ENCODE measurements at regions not wholly inside any gene's neighbourhood (a gene's known extent, or its start where the extent isn't known, plus 50 kb on each side); places are given as distances from the start of the nearest gene placed in this dataset.

DNA sequence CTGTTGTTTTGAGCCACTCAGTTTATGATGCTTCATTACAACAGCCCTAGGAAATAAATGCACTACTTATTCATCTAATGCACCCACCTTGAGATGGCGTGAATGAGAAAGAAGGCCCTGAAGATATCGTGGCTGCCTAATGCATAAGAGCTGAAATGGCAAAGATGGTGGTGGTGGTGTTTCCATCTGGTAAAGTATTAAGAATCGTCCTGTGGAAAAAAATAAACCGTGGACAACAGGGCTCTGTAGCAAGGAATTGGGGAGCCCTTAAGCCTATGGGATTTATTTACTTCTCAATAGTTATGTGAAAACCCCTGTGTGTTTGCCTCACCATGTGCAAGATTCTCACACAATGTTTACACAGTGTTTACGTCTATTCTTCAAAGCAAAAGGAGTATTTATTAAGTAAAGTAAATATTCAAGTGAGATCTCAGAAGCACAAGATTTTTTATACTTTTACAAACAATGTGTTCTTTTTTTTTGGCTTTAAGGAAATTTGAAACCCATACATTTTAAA lies 1555.2 kb upstream of the FLRT2 start:
- ChIA-PET CTCF (no interaction called here), POLR2A (no interaction called here)
- H3K27ac ChIP-seq: no peak overlapping the region
- whole genome bisulfite sequencing (ENCODE audit: missing lambda C conversion rate): 4% methylated on average over 5 of the region's 5 CpGs
- TF ChIP-seq TFCP2L1 (CRISPR knock-in tag; IDR thresholded peaks at IDR 0.05): no peak
- TF ChIP-seq, protein P1, sequence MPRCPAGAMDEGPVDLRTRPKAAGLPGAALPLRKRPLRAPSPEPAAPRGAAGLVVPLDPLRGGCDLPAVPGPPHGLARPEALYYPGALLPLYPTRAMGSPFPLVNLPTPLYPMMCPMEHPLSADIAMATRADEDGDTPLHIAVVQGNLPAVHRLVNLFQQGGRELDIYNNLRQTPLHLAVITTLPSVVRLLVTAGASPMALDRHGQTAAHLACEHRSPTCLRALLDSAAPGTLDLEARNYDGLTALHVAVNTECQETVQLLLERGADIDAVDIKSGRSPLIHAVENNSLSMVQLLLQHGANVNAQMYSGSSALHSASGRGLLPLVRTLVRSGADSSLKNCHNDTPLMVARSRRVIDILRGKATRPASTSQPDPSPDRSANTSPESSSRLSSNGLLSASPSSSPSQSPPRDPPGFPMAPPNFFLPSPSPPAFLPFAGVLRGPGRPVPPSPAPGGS (IDR thresholded peaks at IDR 0.05): no peak
- no peak for TF ChIP-seq HOXA7 (CRISPR knock-in tag; IDR thresholded peaks at IDR 0.05)
- TF ChIP-seq, protein P2, sequence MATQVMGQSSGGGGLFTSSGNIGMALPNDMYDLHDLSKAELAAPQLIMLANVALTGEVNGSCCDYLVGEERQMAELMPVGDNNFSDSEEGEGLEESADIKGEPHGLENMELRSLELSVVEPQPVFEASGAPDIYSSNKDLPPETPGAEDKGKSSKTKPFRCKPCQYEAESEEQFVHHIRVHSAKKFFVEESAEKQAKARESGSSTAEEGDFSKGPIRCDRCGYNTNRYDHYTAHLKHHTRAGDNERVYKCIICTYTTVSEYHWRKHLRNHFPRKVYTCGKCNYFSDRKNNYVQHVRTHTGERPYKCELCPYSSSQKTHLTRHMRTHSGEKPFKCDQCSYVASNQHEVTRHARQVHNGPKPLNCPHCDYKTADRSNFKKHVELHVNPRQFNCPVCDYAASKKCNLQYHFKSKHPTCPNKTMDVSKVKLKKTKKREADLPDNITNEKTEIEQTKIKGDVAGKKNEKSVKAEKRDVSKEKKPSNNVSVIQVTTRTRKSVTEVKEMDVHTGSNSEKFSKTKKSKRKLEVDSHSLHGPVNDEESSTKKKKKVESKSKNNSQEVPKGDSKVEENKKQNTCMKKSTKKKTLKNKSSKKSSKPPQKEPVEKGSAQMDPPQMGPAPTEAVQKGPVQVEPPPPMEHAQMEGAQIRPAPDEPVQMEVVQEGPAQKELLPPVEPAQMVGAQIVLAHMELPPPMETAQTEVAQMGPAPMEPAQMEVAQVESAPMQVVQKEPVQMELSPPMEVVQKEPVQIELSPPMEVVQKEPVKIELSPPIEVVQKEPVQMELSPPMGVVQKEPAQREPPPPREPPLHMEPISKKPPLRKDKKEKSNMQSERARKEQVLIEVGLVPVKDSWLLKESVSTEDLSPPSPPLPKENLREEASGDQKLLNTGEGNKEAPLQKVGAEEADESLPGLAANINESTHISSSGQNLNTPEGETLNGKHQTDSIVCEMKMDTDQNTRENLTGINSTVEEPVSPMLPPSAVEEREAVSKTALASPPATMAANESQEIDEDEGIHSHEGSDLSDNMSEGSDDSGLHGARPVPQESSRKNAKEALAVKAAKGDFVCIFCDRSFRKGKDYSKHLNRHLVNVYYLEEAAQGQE (IDR thresholded peaks at IDR 0.05): no peak
- TF ChIP-seq MAZ (IDR thresholded peaks at IDR 0.05; ENCODE audit: borderline replicate concordance, low read depth, low read length): no peak
- no peak for TF ChIP-seq MYC (IDR thresholded peaks at IDR 0.05; ENCODE audit: borderline replicate concordance, low read length)
- TF ChIP-seq RAD21 (conservative IDR thresholded peaks at IDR 0.05 in 1 of 2, IDR thresholded peaks at IDR 0.05 in 1 of 2): no peak
- TF ChIP-seq, protein P3, sequence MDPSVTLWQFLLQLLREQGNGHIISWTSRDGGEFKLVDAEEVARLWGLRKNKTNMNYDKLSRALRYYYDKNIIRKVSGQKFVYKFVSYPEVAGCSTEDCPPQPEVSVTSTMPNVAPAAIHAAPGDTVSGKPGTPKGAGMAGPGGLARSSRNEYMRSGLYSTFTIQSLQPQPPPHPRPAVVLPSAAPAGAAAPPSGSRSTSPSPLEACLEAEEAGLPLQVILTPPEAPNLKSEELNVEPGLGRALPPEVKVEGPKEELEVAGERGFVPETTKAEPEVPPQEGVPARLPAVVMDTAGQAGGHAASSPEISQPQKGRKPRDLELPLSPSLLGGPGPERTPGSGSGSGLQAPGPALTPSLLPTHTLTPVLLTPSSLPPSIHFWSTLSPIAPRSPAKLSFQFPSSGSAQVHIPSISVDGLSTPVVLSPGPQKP (IDR thresholded peaks at IDR 0.05; ENCODE audit: low read depth, low read length): no peak
- TF ChIP-seq HDAC2 (IDR thresholded peaks at IDR 0.05): no peak
- TF ChIP-seq JUNB (IDR thresholded peaks at IDR 0.05): no peak
- no peak for TF ChIP-seq CHD4 (IDR thresholded peaks at IDR 0.05; ENCODE audit: borderline replicate concordance)
- no peak for TF ChIP-seq ZNF302 (CRISPR knock-in tag; IDR thresholded peaks at IDR 0.05)
- TF ChIP-seq EHF (CRISPR knock-in tag; IDR thresholded peaks at IDR 0.05): no peak
- TF ChIP-seq SMC3 (IDR thresholded peaks at IDR 0.05): no peak
- TF ChIP-seq, protein P4, sequence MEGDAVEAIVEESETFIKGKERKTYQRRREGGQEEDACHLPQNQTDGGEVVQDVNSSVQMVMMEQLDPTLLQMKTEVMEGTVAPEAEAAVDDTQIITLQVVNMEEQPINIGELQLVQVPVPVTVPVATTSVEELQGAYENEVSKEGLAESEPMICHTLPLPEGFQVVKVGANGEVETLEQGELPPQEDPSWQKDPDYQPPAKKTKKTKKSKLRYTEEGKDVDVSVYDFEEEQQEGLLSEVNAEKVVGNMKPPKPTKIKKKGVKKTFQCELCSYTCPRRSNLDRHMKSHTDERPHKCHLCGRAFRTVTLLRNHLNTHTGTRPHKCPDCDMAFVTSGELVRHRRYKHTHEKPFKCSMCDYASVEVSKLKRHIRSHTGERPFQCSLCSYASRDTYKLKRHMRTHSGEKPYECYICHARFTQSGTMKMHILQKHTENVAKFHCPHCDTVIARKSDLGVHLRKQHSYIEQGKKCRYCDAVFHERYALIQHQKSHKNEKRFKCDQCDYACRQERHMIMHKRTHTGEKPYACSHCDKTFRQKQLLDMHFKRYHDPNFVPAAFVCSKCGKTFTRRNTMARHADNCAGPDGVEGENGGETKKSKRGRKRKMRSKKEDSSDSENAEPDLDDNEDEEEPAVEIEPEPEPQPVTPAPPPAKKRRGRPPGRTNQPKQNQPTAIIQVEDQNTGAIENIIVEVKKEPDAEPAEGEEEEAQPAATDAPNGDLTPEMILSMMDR (IDR thresholded peaks at IDR 0.05): no peak
- no peak for TF ChIP-seq NPAS2 (CRISPR knock-in tag; IDR thresholded peaks at IDR 0.05; ENCODE audit: borderline replicate concordance)
- no peak for TF ChIP-seq RCOR1 (IDR thresholded peaks at IDR 0.05; ENCODE audit: low read depth, low read length)
- no peak for TF ChIP-seq SREBF2 (IDR thresholded peaks at IDR 0.05)
- DNase-seq (ENCODE audit: low read depth in 1 of 2, low spot score in 1 of 2) (no peak), ATAC-seq (no peak), FAIRE-seq (no peak)
- H3K4me3 ChIP-seq: no peak overlapping the region
- H3K9me3 ChIP-seq: no peaks in the 10 kb centered on the region; the same call in 2 of the 3 replicates
- H3K4me2 ChIP-seq: no peak overlapping the region
- no peaks in the 10 kb centered on the region for H3K4me1 ChIP-seq

DNA sequence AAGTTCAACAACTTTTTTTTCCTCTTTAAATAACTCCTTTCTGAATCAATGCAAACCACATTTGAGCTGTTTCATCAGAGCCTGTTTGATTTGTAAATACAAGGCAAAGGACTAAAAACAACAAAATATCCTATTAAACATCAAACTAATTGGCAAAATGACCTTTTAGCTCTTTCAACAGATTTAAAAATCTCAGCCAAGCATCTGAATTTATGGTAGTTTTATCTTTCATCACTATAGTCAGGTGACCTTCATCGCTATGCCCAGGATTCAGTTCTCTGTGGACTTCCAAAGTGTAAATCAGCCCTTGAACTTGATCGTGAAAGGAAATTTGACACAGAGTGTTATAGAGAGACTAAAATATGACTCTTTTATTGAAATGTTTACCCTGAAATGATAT lies 1554.5 kb upstream of the FLRT2 start:
- ATAC-seq (no peak), FAIRE-seq (no peak), DNase-seq (ENCODE audit: low read depth in 1 of 2, low spot score in 1 of 2) (no peak)
- Histone ChIP-seq H3K9me3 (no peaks in the 10 kb centered on the region), H3K4me1 (no peaks in the 10 kb centered on the region), H3K27ac (no peak overlapping the region), H3K4me3 (no peak overlapping the region), H3K4me2 (no peak overlapping the region)
- ChIA-PET CTCF (no interaction called here), POLR2A (no interaction called here)
- WGBS (ENCODE audit: missing lambda C conversion rate): 16% methylated on average over 2 of the region's 2 CpGs
- TF ChIP-seq, protein P3 (IDR thresholded peaks at IDR 0.05; ENCODE audit: low read depth, low read length): no peak
- TF ChIP-seq POLR2A (IDR thresholded peaks at IDR 0.05; ENCODE audit: low read length) (no peak), MAZ (IDR thresholded peaks at IDR 0.05; ENCODE audit: borderline replicate concordance, low read depth, low read length) (no peak), HOXA7 (CRISPR knock-in tag; IDR thresholded peaks at IDR 0.05) (no peak), RARB (CRISPR knock-in tag; IDR thresholded peaks at IDR 0.05) (no peak), NPAS2 (CRISPR knock-in tag; IDR thresholded peaks at IDR 0.05; ENCODE audit: borderline replicate concordance) (no peak), SMC3 (IDR thresholded peaks at IDR 0.05) (no peak), HEYL (CRISPR knock-in tag; IDR thresholded peaks at IDR 0.05) (no peak), NR3C1 (IDR thresholded peaks at IDR 0.05) (no peak), FOXS1 (CRISPR knock-in tag; IDR thresholded peaks at IDR 0.05) (no peak), TFCP2L1 (CRISPR knock-in tag; IDR thresholded peaks at IDR 0.05) (no peak)
- TF ChIP-seq, protein P5, sequence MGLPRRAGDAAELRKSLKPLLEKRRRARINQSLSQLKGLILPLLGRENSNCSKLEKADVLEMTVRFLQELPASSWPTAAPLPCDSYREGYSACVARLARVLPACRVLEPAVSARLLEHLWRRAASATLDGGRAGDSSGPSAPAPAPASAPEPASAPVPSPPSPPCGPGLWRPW (IDR thresholded peaks at IDR 0.05): no peak
- TF ChIP-seq, protein P6, sequence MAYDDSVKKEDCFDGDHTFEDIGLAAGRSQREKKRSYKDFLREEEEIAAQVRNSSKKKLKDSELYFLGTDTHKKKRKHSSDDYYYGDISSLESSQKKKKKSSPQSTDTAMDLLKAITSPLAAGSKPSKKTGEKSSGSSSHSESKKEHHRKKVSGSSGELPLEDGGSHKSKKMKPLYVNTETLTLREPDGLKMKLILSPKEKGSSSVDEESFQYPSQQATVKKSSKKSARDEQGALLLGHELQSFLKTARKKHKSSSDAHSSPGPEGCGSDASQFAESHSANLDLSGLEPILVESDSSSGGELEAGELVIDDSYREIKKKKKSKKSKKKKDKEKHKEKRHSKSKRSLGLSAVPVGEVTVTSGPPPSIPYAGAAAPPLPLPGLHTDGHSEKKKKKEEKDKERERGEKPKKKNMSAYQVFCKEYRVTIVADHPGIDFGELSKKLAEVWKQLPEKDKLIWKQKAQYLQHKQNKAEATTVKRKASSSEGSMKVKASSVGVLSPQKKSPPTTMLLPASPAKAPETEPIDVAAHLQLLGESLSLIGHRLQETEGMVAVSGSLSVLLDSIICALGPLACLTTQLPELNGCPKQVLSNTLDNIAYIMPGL (CRISPR knock-in tag; IDR thresholded peaks at IDR 0.05; ENCODE audit: borderline replicate concordance): no peak
